Stimulated activated CD4-positive, alpha-beta T cell treated with anti-CD3 and anti-CD28 coated beads, Interleukin-12 subunit alpha, Interleukin-12 subunit beta, amount 100 ng/mL, for 24 hours (primary cell): ENCODE measurements at regions not wholly inside any gene's neighbourhood (a gene's known extent, or its start where the extent isn't known, plus 50 kb on each side); places are given as distances from the start of the nearest gene placed in this dataset.

Experiments
- DNase-seq, 2 experiments: peaks; one replicate each; pipeline ENCODE4 v3.0.0-alpha.2; 2020; ENCODE audit warnings: low read depth in 2 of 2

- DNase-seq = no peak
Observed at GRCh38 chr13:83953916-83954315, 71.6 kb upstream of the SLITRK1 start.

- no peak for DNase-seq
Observed at GRCh38 chr13:83950293-83950692, 68.0 kb upstream of the SLITRK1 start.

- no peak for DNase-seq
Observed at GRCh38 chr13:83943530-83944279, 61.4 kb upstream of the SLITRK1 start.

- DNase-seq = no peak
Observed at GRCh38 chr13:83941701-83942335, 59.5 kb upstream of the SLITRK1 start.

GRCh38 chr13:83940742-83941141, 58.5 kb upstream of the SLITRK1 start:
- no peak for DNase-seq

GRCh38 chr13:83937579-83937978, 55.3 kb upstream of the SLITRK1 start:
- no peak for DNase-seq

- DNase-seq = no peak
Observed at GRCh38 chr13:83935566-83935965, 53.3 kb upstream of the SLITRK1 start.
